ENCODE measurements at regions not wholly inside any gene's neighbourhood (a gene's known extent, or its start where the extent isn't known, plus 50 kb on each side); places are given as distances from the start of the nearest gene placed in this dataset.
A peak's percentile ranks its signal among the peaks of the same experiment; 100 is the strongest.

DNA sequence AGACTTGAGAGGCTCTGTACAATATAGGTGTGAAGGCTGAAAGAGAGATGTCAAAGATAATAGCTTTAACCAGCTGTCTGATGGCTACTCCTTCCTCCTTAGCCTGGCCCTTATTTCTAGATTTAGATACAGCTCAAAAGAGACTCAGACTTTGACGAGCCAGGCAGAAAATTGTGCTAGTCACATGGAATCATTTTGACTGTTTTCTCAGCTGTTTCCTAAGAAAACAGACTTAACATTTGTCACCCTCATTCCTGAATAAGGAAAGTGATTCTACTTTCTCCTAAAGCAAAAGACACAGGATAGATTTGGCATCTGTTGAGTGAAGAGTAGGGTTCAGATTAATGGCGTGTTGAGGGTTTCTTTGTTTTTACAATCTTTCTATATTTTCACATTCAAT lies 340.7 kb downstream of the DHX15 start:
- H3K4me3 ChIP-seq, result no peak overlapping the region
- H3K27ac ChIP-seq, result no peak overlapping the region
- ATAC-seq (replicated peaks in 6 of 8), result no peak
- H3K4me1 ChIP-seq (replicated peaks in 1 of 2), result peaks cover 14 to 15% of the 10 kb centered on the region in 2 donors
- in situ Hi-C loops (cut with MboI; ENCODE audit: low pct_unique_long_range_greater_than_20kb in 2 of 9, low sequenced_read_pairs in 9 of 9, unreplicated experiment in 9 of 9), result loop anchor here in 1 of 9 experiments (25.0 kb wide), 1 partner anchor 169 kb away; no protein-coding TSS in a partner anchor
- WGBS, 10 experiments, result 25 to 100% (median 78%) methylated on average over 1 to 2 of the region's 2 CpGs

DNA sequence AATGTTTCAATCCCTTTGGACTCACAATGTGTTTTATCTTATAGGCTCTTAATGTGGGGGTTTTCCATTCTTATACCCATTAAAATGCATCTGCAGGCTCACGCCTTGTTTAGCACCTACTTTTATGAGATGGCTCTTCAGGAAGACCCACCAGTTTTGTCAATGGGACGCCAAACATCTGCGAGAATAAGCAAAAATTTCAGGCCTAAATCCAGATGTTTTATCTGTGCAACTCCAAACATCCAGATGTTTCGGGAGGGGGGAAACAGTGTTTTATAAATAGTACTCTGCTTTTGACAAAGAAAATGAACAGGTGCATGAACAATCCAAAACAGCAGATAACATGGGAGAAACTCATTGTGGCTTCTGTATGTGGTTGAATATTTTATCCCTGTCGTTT lies 342.8 kb downstream of the DHX15 start:
- in situ Hi-C loops (cut with MboI; ENCODE audit: low pct_unique_long_range_greater_than_20kb in 2 of 9, low sequenced_read_pairs in 9 of 9, unreplicated experiment in 9 of 9), result loop anchor here in 1 of 9 experiments (25.0 kb wide), 1 partner anchor 171 kb away; no protein-coding TSS in a partner anchor
- no peak overlapping the region for H3K27ac ChIP-seq
- 20 to 100% (median 96%) methylated on average over 1 to 5 of the region's 5 CpGs for WGBS, 10 experiments
- no peak overlapping the region for H3K4me3 ChIP-seq
- H3K4me1 ChIP-seq (replicated peaks in 1 of 2), result peaks cover 11 to 15% of the 10 kb centered on the region in 2 donors
- ATAC-seq (replicated peaks in 6 of 8), result no peak

DNA sequence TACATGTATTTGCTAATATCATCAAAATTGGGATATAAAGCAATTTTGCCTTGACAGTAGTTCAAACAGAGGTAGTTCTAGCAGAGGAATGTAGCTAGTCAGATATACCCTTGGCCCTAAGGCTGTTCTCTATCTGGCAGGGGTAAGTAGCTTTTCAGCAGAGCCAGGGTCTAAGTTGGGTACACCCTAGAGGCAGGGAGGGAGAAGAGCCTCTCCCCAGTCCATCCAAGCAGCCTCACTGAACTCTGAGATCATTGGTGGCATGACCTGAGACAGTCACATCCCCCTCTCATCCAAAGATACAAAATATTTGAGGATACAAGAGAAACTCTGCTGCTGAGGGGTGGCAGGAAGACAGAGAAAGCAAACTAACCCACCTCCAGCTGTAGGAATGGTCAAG lies 343.7 kb downstream of the DHX15 start:
- H3K4me1 ChIP-seq (replicated peaks in 1 of 2), result peaks cover 11 to 14% of the 10 kb centered on the region in 2 donors
- H3K4me3 ChIP-seq, result no peak overlapping the region
- no peak for ATAC-seq (replicated peaks in 6 of 8)
- H3K27ac ChIP-seq, result no peak overlapping the region
- in situ Hi-C loops (cut with MboI; ENCODE audit: low pct_unique_long_range_greater_than_20kb in 2 of 9, low sequenced_read_pairs in 9 of 9, unreplicated experiment in 9 of 9), result loop anchor here in 1 of 9 experiments (25.0 kb wide), 1 partner anchor 172 kb away; no protein-coding TSS in a partner anchor

DNA sequence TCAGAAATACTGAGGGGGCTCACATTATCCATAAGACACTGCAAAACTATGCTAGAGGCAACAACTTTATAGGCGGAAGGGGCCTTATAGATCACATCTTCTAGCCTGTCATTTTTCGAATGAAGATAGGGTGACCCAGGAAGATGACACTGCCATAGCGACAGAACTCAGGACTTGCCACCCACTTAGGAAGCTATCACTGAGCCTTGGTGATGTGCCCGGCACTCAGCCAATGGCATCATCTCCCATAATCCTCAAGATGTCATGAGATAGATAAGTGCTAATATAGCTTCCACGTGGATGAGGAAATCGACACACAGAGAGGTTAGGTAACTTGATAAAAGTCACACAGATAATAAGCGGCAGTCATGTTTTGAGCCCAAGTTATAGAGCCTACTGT lies 346.6 kb downstream of the DHX15 start:
- no peak for ATAC-seq (replicated peaks in 6 of 8)
- WGBS, 10 experiments, result 25 to 100% (median 91%) methylated on average over 1 to 7 of the region's 7 CpGs
- H3K4me1 ChIP-seq (replicated peaks in 1 of 2), result peaks cover 0 to 2% of the 10 kb centered on the region in 2 donors
- no peak overlapping the region for H3K27ac ChIP-seq
- in situ Hi-C loops (cut with MboI; ENCODE audit: low pct_unique_long_range_greater_than_20kb in 2 of 9, low sequenced_read_pairs in 9 of 9, unreplicated experiment in 9 of 9), result loop anchor here in 1 of 9 experiments (25.0 kb wide), 1 partner anchor 175 kb away; no protein-coding TSS in a partner anchor
- H3K4me3 ChIP-seq, result no peak overlapping the region

DNA sequence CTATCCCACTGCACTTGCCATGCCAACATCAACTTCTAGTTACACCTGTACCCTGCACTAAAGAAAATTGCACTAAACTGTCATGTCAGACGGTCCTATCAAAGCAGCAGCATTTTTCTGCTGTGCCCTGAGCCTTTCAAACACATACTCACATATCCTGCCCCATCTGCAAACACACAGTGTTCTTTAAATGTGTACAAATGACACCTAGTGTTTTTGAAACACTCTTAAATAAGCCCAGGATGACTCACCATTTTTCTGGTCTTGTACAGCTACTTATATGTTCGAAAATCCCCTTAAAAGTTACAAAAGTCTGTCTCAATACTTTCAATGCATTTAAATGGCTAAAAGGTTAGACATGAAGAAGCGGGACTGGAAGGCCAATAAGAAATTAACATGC lies 346.7 kb upstream of the PPARGC1A start:
- 46 to 100% (median 86%) methylated on average over 1 to 3 of the region's 3 CpGs; no CpG with 5 or more reads in 1 of the 10 experiments for WGBS, 10 experiments
- no peak overlapping the region for H3K4me3 ChIP-seq
- H3K27ac ChIP-seq, result no peak overlapping the region
- ATAC-seq (replicated peaks in 6 of 8), result no peak
- peaks cover 0 to 2% of the 10 kb centered on the region in 2 donors for H3K4me1 ChIP-seq (replicated peaks in 1 of 2)
- in situ Hi-C loops (cut with MboI; ENCODE audit: low pct_unique_long_range_greater_than_20kb in 2 of 9, low sequenced_read_pairs in 9 of 9, unreplicated experiment in 9 of 9), result loop anchor here in 1 of 9 experiments (25.0 kb wide), 1 partner anchor 176 kb away; no protein-coding TSS in a partner anchor

DNA sequence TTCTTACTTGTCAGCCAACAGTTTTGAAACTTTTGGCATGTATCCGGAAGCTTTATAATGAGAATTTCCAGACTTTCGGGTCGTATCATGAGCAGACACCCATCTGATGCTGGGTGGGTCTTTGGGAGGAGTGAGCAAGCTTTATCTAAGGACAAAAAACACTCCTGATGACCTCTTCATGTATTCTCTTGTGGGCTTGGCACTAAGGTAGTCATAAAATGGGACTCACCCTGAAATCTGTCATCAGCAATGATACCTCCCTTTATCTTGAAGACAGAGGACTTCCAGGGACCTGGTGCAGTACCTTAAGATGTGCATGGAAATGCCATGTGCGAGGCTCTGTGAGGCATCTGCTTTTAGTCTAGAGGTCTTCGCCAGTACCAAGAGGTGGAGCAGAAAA lies 346.3 kb upstream of the PPARGC1A start:
- Histone ChIP-seq H3K4me3 (no peak overlapping the region), H3K27ac (no peak overlapping the region), H3K4me1 (replicated peaks in 1 of 2) (peaks cover 0 to 2% of the 10 kb centered on the region in 2 donors)
- no peak for ATAC-seq (replicated peaks in 6 of 8)
- 47 to 100% (median 80%) methylated on average over 1 to 3 of the region's 5 CpGs; no CpG with 5 or more reads in 3 of the 10 experiments for WGBS, 10 experiments
- in situ Hi-C loops (cut with MboI; ENCODE audit: low pct_unique_long_range_greater_than_20kb in 2 of 9, low sequenced_read_pairs in 9 of 9, unreplicated experiment in 9 of 9), result loop anchor here in 1 of 9 experiments (25.0 kb wide), 1 partner anchor 176 kb away; no protein-coding TSS in a partner anchor

DNA sequence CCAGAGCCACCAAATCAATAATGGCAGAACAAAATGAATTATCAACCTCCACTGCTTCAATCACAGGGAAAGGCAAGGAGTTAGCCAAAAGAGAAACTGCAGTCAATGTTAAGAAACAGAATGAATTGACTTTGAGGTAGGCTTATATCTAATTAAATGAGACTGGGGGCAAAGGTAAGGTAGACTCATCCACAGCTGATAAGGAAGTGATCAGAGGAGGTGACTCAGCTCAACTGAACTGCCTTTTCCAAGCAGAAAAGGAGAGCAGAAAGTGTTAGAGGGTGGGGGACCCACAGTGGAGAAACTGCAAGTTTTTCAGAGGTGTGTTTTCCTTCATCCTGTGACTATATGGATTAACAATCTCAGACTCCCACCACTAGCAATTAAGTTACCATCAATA lies 345.8 kb upstream of the PPARGC1A start:
- no peak for ATAC-seq (replicated peaks in 6 of 8)
- Histone ChIP-seq H3K4me1 (replicated peaks in 1 of 2) (peaks cover 0 to 2% of the 10 kb centered on the region in 2 donors), H3K27ac (no peak overlapping the region), H3K4me3 (no peak overlapping the region)
- in situ Hi-C loops (cut with MboI; ENCODE audit: low pct_unique_long_range_greater_than_20kb in 2 of 9, low sequenced_read_pairs in 9 of 9, unreplicated experiment in 9 of 9), result loop anchor here in 1 of 9 experiments (25.0 kb wide), 1 partner anchor 177 kb away; no protein-coding TSS in a partner anchor

DNA sequence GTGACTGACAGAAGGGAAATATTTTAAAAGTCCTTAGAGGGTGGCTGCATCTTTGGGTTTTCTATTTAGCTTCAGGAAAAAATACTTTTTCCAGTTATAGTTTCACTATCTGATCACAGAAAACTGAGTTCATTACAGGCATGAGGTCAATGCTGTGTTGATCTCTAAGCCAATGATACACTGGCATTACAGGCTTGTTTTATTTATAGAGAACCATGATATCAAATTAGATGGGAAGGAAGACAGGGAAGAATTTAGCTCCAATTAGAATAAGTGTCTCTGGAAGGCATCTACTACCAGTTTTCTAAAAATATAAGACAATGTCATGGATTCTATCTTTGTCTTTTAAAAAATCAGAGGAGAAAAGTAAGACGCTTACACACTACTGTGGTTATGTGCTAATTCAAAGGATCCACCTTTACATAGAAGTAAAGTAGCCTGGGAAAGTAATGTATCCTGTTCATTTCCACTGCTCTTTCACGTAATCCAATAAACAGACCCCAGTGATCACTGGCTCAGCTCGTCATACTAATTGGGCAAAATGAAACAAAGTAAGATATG lies 344.5 kb upstream of the PPARGC1A start:
- peak in 1 of 8 experiments; percentile 29 for ATAC-seq (replicated peaks in 6 of 8)
- in situ Hi-C loops (cut with MboI; ENCODE audit: low pct_unique_long_range_greater_than_20kb in 2 of 9, low sequenced_read_pairs in 9 of 9, unreplicated experiment in 9 of 9), result loop anchor here in 1 of 9 experiments (25.0 kb wide), 1 partner anchor 178 kb away; no protein-coding TSS in a partner anchor
- 75 to 100% (median 90%) methylated on average over 1 to 3 of the region's 3 CpGs; no CpG with 5 or more reads in 1 of the 10 experiments for WGBS, 10 experiments
- Histone ChIP-seq H3K27ac (no peak overlapping the region), H3K4me3 (no peak overlapping the region), H3K4me1 (replicated peaks in 1 of 2) (peaks cover 0 to 2% of the 10 kb centered on the region in 2 donors)

DNA sequence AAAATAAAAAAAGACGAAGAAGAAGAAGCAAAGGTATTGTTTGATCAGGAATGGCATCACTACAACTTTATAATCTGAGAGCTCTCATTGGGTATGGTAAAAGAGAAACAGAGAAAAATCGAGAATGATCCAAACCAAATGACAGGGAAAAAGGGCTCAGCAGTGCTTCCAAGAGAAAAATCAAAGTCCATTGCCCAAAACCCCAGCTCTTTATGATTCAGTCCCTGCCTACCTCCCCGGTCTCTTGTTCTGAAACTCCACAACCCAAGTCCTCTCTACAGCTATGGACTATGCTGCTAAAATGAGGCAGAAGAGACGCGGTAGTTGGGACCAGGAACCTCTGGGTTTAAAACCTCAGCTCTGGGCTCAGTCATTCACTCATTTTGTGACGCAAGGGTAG lies 341.1 kb upstream of the PPARGC1A start:
- in situ Hi-C loops (cut with MboI; ENCODE audit: low pct_unique_long_range_greater_than_20kb in 2 of 9, low sequenced_read_pairs in 9 of 9, unreplicated experiment in 9 of 9), result loop anchor here in 1 of 9 experiments (25.0 kb wide), 1 partner anchor 181 kb away; no protein-coding TSS in a partner anchor
- 55 to 100% (median 87%) methylated on average over 2 to 6 of the region's 6 CpGs for WGBS, 10 experiments

DNA sequence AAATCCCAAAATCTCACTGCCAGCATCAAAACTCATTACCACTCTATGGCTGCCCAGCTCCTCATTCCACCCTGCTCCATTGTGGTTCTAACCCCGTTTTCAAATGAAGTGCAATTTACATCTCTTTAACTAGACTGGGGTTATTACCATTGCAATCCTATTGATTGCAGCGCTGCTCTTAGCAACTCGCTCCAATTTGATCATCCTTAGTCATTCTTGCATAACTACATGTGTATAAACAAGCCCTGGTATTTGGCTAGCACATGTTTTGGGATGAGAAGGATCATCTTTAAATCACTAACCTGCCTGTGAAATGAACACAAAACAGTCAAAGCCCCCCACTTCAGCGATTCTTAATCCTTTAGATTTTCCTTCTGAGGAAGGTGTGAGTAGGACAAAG lies 340.1 kb upstream of the PPARGC1A start:
- WGBS, 10 experiments, result 0 to 80% (median 37%) methylated on average over 1 to 4 of the region's 4 CpGs; no CpG with 5 or more reads in 2 of the 10 experiments
- H3K4me3 ChIP-seq, result no peak overlapping the region
- in situ Hi-C loops (cut with MboI; ENCODE audit: low pct_unique_long_range_greater_than_20kb in 2 of 9, low sequenced_read_pairs in 9 of 9, unreplicated experiment in 9 of 9), result loop anchor here in 1 of 9 experiments (25.0 kb wide), 1 partner anchor 182 kb away; no protein-coding TSS in a partner anchor
- H3K27ac ChIP-seq, result no peak overlapping the region
- peak in 5 of 8 experiments; percentile 9 to 85 (median 41) for ATAC-seq (replicated peaks in 6 of 8)
- H3K4me1 ChIP-seq (replicated peaks in 1 of 2), result peaks cover 0 to 2% of the 10 kb centered on the region in 2 donors

More for the DNA sequence above, 341.1 kb upstream of the PPARGC1A start:
- ATAC-seq (replicated peaks in 6 of 8), result no peak
- Histone ChIP-seq H3K27ac (no peak overlapping the region), H3K4me1 (replicated peaks in 1 of 2) (peaks cover 0 to 2% of the 10 kb centered on the region in 2 donors), H3K4me3 (no peak overlapping the region)

DNA sequence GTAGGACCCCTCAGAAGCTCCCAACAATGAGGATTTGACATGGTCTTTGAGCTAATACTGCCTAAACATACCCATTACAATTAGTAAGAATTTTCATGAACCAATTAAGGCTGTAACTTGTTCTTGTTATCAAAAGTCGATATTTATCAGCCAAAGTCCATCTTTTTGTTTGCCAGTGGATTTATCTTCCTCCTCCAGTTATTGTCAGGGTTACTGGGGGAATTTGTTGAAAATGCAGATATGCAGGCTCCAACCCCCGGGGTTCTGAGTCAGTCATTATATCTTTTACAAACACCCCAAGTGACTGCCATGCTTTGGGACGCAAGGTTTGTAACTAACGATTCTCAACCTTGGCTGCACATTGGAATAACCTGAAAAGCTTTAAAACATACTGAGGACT lies 338.8 kb upstream of the PPARGC1A start:
- in situ Hi-C loops (cut with MboI; ENCODE audit: low pct_unique_long_range_greater_than_20kb in 2 of 9, low sequenced_read_pairs in 9 of 9, unreplicated experiment in 9 of 9), result loop anchor here in 1 of 9 experiments (25.0 kb wide), 1 partner anchor 184 kb away; no protein-coding TSS in a partner anchor
- Histone ChIP-seq H3K4me3 (no peak overlapping the region), H3K4me1 (replicated peaks in 1 of 2) (no peaks in the 10 kb centered on the region), H3K27ac (no peak overlapping the region)
- WGBS, 10 experiments, result 20 to 100% (median 69%) methylated on average over 1 to 4 of the region's 4 CpGs; no CpG with 5 or more reads in 2 of the 10 experiments
- ATAC-seq (replicated peaks in 6 of 8), result no peak

DNA sequence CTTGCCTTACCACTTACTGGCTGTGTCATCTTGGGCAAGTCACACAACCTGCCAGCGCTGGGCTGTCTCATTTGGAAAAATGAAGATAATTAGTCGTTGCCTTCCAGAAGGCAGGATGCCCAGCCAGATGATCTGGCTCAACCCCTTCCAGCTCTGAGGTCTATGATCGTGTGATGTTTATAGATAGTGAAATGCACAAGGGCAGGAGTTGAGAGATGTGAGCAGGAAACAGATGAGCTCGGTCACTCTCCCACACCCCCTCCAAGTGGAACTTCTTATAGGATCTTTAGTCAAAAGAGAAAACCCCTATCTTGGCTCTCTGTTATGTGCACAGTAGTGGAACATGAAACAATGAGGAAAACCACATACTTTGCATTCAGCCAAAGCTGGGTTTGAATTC lies 336.8 kb upstream of the PPARGC1A start:
- ATAC-seq (replicated peaks in 6 of 8), result peak in 2 of 8 experiments; percentile 17 to 28
- WGBS, 10 experiments, result 0 to 100% (median 78%) methylated on average over 1 to 2 of the region's 4 CpGs; no CpG with 5 or more reads in 4 of the 10 experiments

DNA sequence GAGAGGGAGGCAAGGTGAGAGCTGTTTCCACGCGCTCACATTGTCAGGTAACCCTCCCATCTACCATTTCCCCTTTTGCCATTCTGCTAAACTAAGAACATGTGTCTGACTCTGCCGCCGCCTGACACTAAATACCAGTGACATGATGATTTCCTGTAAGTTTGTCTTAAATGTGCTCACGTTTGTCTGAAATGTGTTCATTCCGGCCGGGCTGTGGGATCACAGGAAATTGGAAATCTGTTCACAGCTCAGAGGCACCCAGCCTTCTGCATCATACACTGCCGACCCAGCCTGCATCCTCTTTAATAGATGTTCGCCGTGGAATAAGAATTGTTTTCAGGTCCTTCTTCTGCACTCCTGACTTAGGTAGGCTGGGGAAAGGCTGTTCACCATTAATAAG lies 336.2 kb upstream of the PPARGC1A start:
- no peak overlapping the region for H3K4me3 ChIP-seq
- H3K27ac ChIP-seq, result no peak overlapping the region
- WGBS, 10 experiments, result 0 to 92% (median 81%) methylated on average over 2 to 8 of the region's 10 CpGs
- H3K4me1 ChIP-seq (replicated peaks in 1 of 2), result no peaks in the 10 kb centered on the region
- in situ Hi-C loops (cut with MboI; ENCODE audit: low pct_unique_long_range_greater_than_20kb in 2 of 9, low sequenced_read_pairs in 9 of 9, unreplicated experiment in 9 of 9), result loop anchor here in 1 of 9 experiments (25.0 kb wide), 1 partner anchor 186 kb away; no protein-coding TSS in a partner anchor
- peak in 3 of 8 experiments; percentile 30 to 80 (median 54) for ATAC-seq (replicated peaks in 6 of 8)

More for the DNA sequence above, 336.8 kb upstream of the PPARGC1A start:
- Histone ChIP-seq H3K4me1 (replicated peaks in 1 of 2) (no peaks in the 10 kb centered on the region), H3K4me3 (no peak overlapping the region), H3K27ac (no peak overlapping the region)
- in situ Hi-C loops (cut with MboI; ENCODE audit: low pct_unique_long_range_greater_than_20kb in 2 of 9, low sequenced_read_pairs in 9 of 9, unreplicated experiment in 9 of 9), result loop anchor here in 1 of 9 experiments (25.0 kb wide), 1 partner anchor 186 kb away; no protein-coding TSS in a partner anchor

Measured in motor neuron (in vitro differentiated cells).